GM11168 (cell line): ENCODE measurements at regions not wholly inside any gene's neighbourhood (a gene's known extent, or its start where the extent isn't known, plus 50 kb on each side); places are given as distances from the start of the nearest gene placed in this dataset.

Source experiments
- in situ Hi-C: fragments of 300-500 bp; cut with MboI; formaldehyde crosslinking; loops from one replicate; pipeline ENCODE4 v1.12.0; 2022; ENCODE audit warnings: low sequenced_read_pairs; ENCODE audit not compliant: unreplicated experiment

GRCh38 chr10:78771808-78772455 lies 296.8 kb upstream of the ZMIZ1 start:
- in situ Hi-C loops, result no loop called here

- in situ Hi-C loops, result no loop called here
These were observed 296.3 kb upstream of the ZMIZ1 start for GRCh38 chr10:78772486-78772885.

GRCh38 chr10:78772986-78773530 lies 295.7 kb upstream of the ZMIZ1 start:
- in situ Hi-C loops, result no loop called here

GRCh38 chr10:78774614-78774998 lies 294.2 kb upstream of the ZMIZ1 start:
- in situ Hi-C loops, result no loop called here

GRCh38 chr10:78774999-78775711 lies 293.6 kb upstream of the ZMIZ1 start:
- in situ Hi-C loops, result no loop called here

GRCh38 chr10:78775891-78776290 lies 292.9 kb upstream of the ZMIZ1 start:
- in situ Hi-C loops, result no loop called here

GRCh38 chr10:78776756-78777155 lies 292.0 kb upstream of the ZMIZ1 start:
- in situ Hi-C loops, result no loop called here

- in situ Hi-C loops, result no loop called here
These were observed 291.3 kb upstream of the ZMIZ1 start for GRCh38 chr10:78777466-78777865.

- in situ Hi-C loops, result no loop called here
These were observed 290.9 kb upstream of the ZMIZ1 start for GRCh38 chr10:78777867-78778266.

GRCh38 chr10:78778444-78779338 lies 290.1 kb upstream of the ZMIZ1 start:
- in situ Hi-C loops, result no loop called here

GRCh38 chr10:78779339-78779955 lies 289.3 kb upstream of the ZMIZ1 start:
- in situ Hi-C loops, result no loop called here

GRCh38 chr10:78780551-78780961 lies 288.2 kb upstream of the ZMIZ1 start:
- in situ Hi-C loops, result no loop called here

GRCh38 chr10:78781251-78781913 lies 287.4 kb upstream of the ZMIZ1 start:
- in situ Hi-C loops, result no loop called here

- in situ Hi-C loops, result no loop called here
These were observed 286.8 kb upstream of the ZMIZ1 start for GRCh38 chr10:78781991-78782390.

- in situ Hi-C loops, result no loop called here
These were observed 286.3 kb upstream of the ZMIZ1 start for GRCh38 chr10:78782441-78782840.

GRCh38 chr10:78783753-78784152 lies 285.0 kb upstream of the ZMIZ1 start:
- in situ Hi-C loops, result no loop called here

GRCh38 chr10:78784546-78784945 lies 284.2 kb upstream of the ZMIZ1 start:
- in situ Hi-C loops, result no loop called here

- in situ Hi-C loops, result no loop called here
These were observed 283.7 kb upstream of the ZMIZ1 start for GRCh38 chr10:78785066-78785465.

- in situ Hi-C loops, result no loop called here
These were observed 282.8 kb upstream of the ZMIZ1 start for GRCh38 chr10:78785991-78786390.

GRCh38 chr10:78787125-78787524 lies 281.6 kb upstream of the ZMIZ1 start:
- in situ Hi-C loops, result no loop called here
